PC-9 (cell line): ENCODE measurements at regions not wholly inside any gene's neighbourhood (a gene's known extent, or its start where the extent isn't known, plus 50 kb on each side); places are given as distances from the start of the nearest gene placed in this dataset.

Source experiments
- BruUV-seq: library from RNA; stranded (reverse); fragments of 400-500 nt; replicated peaks from 2 replicates; lab custom pipeline; 2021; lab: Mats Ljungman, UMichigan
- CTCF ChIA-PET: fragments of 300-600 bp; sonication (Branson Sonifier 250); formaldehyde crosslinking; loops from one replicate; lab custom pipeline; 2022; ENCODE audit warnings: antibody characterized with exemption; lab: Charles Lee
- POLR2A ChIA-PET: fragments of 300-600 bp; sonication (Branson Sonifier 250); formaldehyde crosslinking; loops from one replicate; lab custom pipeline; 2022; ENCODE audit warnings: antibody characterized with exemption; ENCODE audit not compliant: unreplicated experiment; lab: Charles Lee
- DNase-seq, 2 experiments: peaks; one replicate each; pipeline versions ENCODE4 v3.0.0 to v3.0.0-alpha.2; 2015 to 2022; ENCODE audit warnings: mixed read lengths in 1 of 2
- H2AFZ ChIP-seq: fragments of 200-600 bp; sonication (generic); 2 replicates; pipeline ENCODE4 v1.8.1; 2017; ENCODE audit warnings: antibody characterized with exemption
- H3F3A ChIP-seq: fragments of 200-600 bp; sonication (generic); 2 replicates; pipeline ENCODE4 v1.8.1; 2017; ENCODE audit warnings: antibody characterized with exemption, mild to moderate bottlenecking, low read depth; ENCODE audit not compliant: insufficient read depth
- H3K27ac ChIP-seq: fragments of 200-600 bp; sonication (generic); 2 replicates; pipeline ENCODE4 v1.6.1; 2016; ENCODE audit warnings: mixed run types
- H3K27me3 ChIP-seq: fragments of 200-600 bp; sonication (generic); 2 replicates; pipeline ENCODE4 v1.6.1; 2016; ENCODE audit warnings: low read depth, mixed run types; ENCODE audit not compliant: insufficient read depth
- H3K36me3 ChIP-seq: fragments of 200-600 bp; sonication (generic); 2 replicates; pipeline ENCODE4 v1.6.1; 2016; ENCODE audit warnings: low read depth, mixed run types
- H3K4me1 ChIP-seq: fragments of 200-600 bp; sonication (generic); replicated peaks from 2 replicates; pipeline ENCODE4 v1.6.1; 2016; ENCODE audit warnings: mixed run types; ENCODE audit not compliant: insufficient read depth
- H3K4me2 ChIP-seq: fragments of 200-600 bp; sonication (generic); 2 replicates; pipeline ENCODE4 v1.6.1; 2017; ENCODE audit warnings: mixed run types
- H3K4me3 ChIP-seq: fragments of 200-600 bp; sonication (generic); 2 replicates; pipeline ENCODE4 v1.6.1; 2016; ENCODE audit warnings: mixed run types
- H3K79me2 ChIP-seq: fragments of 200-600 bp; sonication (generic); 2 replicates; pipeline ENCODE4 v1.6.1; 2017; ENCODE audit warnings: low read depth, mixed run types
- H3K9me2 ChIP-seq: fragments of 200-600 bp; sonication (generic); 2 replicates; pipeline ENCODE4 v1.8.1; 2017; ENCODE audit warnings: mild to moderate bottlenecking; ENCODE audit not compliant: insufficient read depth
- H3K9me3 ChIP-seq: fragments of 200-600 bp; sonication (generic); 2 replicates; pipeline ENCODE4 v1.8.1; 2016; ENCODE audit warnings: low read depth; ENCODE audit not compliant: insufficient read depth
- H4K20me1 ChIP-seq: fragments of 200-600 bp; sonication (generic); 2 replicates; pipeline ENCODE4 v1.8.1; 2017; ENCODE audit not compliant: insufficient read depth
- CTCF ChIP-seq: fragments of 200-600 bp; sonication (generic); conservative IDR thresholded peaks from 2 replicates; pipeline ENCODE4 v1.6.1; 2017; ENCODE audit warnings: mixed run types, antibody characterized with exemption, mild to moderate bottlenecking, moderate library complexity
- EZH2 ChIP-seq: fragments of 200-600 bp; sonication (generic); IDR thresholded peaks from 2 replicates; pipeline ENCODE4 v1.8.0; 2017; ENCODE audit warnings: antibody characterized with exemption, low read depth
- intact Hi-C: fragments of 100-400 bp; cut with micrococcal nuclease; formaldehyde crosslinking; loops from one replicate; pipeline ENCODE4 v1.10.0; 2022; ENCODE audit not compliant: unreplicated experiment

GRCh38 chr2:142310530-142310929 is 179.7 kb upstream of the LRP1B start:
- Histone ChIP-seq H3K9me3 (no peaks in the 10 kb centered on the region; the same call in 1 of the 2 replicates), H3K4me2 (no peak overlapping the region), H3K4me3 (no peak overlapping the region), H3K27me3 (no peaks in the 10 kb centered on the region), H3K27ac (no peak overlapping the region), H3K79me2 (no peaks in the 10 kb centered on the region), H2AFZ (no peak overlapping the region), H3K36me3 (no peaks in the 10 kb centered on the region), H3K4me1 (no peaks in the 10 kb centered on the region), H3F3A (no peaks in the 10 kb centered on the region), H3K9me2 (no peaks in the 10 kb centered on the region), H4K20me1 (no peaks in the 10 kb centered on the region)
- POLR2A ChIA-PET: no interaction called here
- intact Hi-C loops: no loop called here
- no peak for DNase-seq
- BruUV-seq: no TSS peak
- no peak for TF ChIP-seq EZH2
- TF ChIP-seq CTCF: no peak
- CTCF ChIA-PET: no interaction called here

- Histone ChIP-seq H4K20me1 (no peaks in the 10 kb centered on the region), H3K4me1 (no peaks in the 10 kb centered on the region), H3F3A (no peaks in the 10 kb centered on the region), H3K4me2 (no peak overlapping the region), H3K4me3 (no peak overlapping the region), H3K79me2 (no peaks in the 10 kb centered on the region), H3K27me3 (no peaks in the 10 kb centered on the region), H3K36me3 (no peaks in the 10 kb centered on the region), H3K9me3 (no peaks in the 10 kb centered on the region; the same call in 1 of the 2 replicates), H3K27ac (no peak overlapping the region), H3K9me2 (no peaks in the 10 kb centered on the region), H2AFZ (no peak overlapping the region)
- ChIA-PET POLR2A (no interaction called here), CTCF (no interaction called here)
- no peak for DNase-seq
- no TSS peak for BruUV-seq
- TF ChIP-seq CTCF (no peak), EZH2 (no peak)
- intact Hi-C loops: no loop called here
Measured at GRCh38 chr2:142308744-142309143, 177.9 kb upstream of the LRP1B start.

GRCh38 chr2:142307616-142308115 is 176.8 kb upstream of the LRP1B start:
- POLR2A ChIA-PET: no interaction called here

More at GRCh38 chr2:142307616-142308115, 176.8 kb upstream of the LRP1B start:
- H3K9me2 ChIP-seq: no peaks in the 10 kb centered on the region
- no peaks in the 10 kb centered on the region for H3K27me3 ChIP-seq
- no peaks in the 10 kb centered on the region for H3K36me3 ChIP-seq
- no peak overlapping the region for H3K4me2 ChIP-seq
- no peaks in the 10 kb centered on the region for H3F3A ChIP-seq
- BruUV-seq: no TSS peak
- no peak for DNase-seq
- no peak overlapping the region for H2AFZ ChIP-seq
- intact Hi-C loops: loop anchor here (2.0 kb wide), 1 partner anchor 15 kb away; no protein-coding TSS in a partner anchor
- H3K9me3 ChIP-seq: no peaks in the 10 kb centered on the region; the same call in 1 of the 2 replicates
- no peak overlapping the region for H3K4me3 ChIP-seq
- H3K27ac ChIP-seq: no peak overlapping the region
- CTCF ChIA-PET: no interaction called here
- no peaks in the 10 kb centered on the region for H3K79me2 ChIP-seq
- no peaks in the 10 kb centered on the region for H4K20me1 ChIP-seq
- TF ChIP-seq EZH2 (no peak), CTCF (no peak)
- no peaks in the 10 kb centered on the region for H3K4me1 ChIP-seq
